ENCODE measurements at regions not wholly inside any gene's neighbourhood (a gene's known extent, or its start where the extent isn't known, plus 50 kb on each side); places are given as distances from the start of the nearest gene placed in this dataset.
"Not testable (repeated sequence)": the region's sequence is repeated elsewhere in the genome, so short reads cannot be mapped to it uniquely, and the experiment has no call there.

- H3K4me3 ChIP-seq (ENCODE audit: low read depth in 1 of 2, low read length in 1 of 2); H3K27me3 ChIP-seq; H3K9me3 ChIP-seq; H3K4me1 ChIP-seq (ENCODE audit: control insufficient read depth in 1 of 2, insufficient read depth in 1 of 2, low read depth in 1 of 2, low read length in 1 of 2); H3K36me3 ChIP-seq; H3K27ac ChIP-seq: not testable (repeated sequence)
Measured at GRCh38 chr18:977732-978131, 73.1 kb downstream of the ADCYAP1 start.

- no peak overlapping the region for H3K4me3 ChIP-seq (ENCODE audit: low read depth in 1 of 2, low read length in 1 of 2)
- no peaks in the 10 kb centered on the region for H3K36me3 ChIP-seq
- no peaks in the 10 kb centered on the region for H3K4me1 ChIP-seq (ENCODE audit: control insufficient read depth in 1 of 2, insufficient read depth in 1 of 2, low read depth in 1 of 2, low read length in 1 of 2)
- no peaks in the 10 kb centered on the region for H3K9me3 ChIP-seq
- H3K27me3 ChIP-seq, result no peaks in the 10 kb centered on the region
- no peak for TF ChIP-seq CTCF (IDR thresholded peaks at IDR 0.05)
- no peak overlapping the region for H3K27ac ChIP-seq
Measured at GRCh38 chr18:980586-980985, 75.9 kb downstream of the ADCYAP1 start.

- no peaks in the 10 kb centered on the region for H3K36me3 ChIP-seq
- no peak overlapping the region for H3K4me3 ChIP-seq (ENCODE audit: low read depth in 1 of 2, low read length in 1 of 2)
- H3K9me3 ChIP-seq, result no peaks in the 10 kb centered on the region
- H3K27me3 ChIP-seq, result no peaks in the 10 kb centered on the region
- no peak overlapping the region for H3K27ac ChIP-seq
- no peaks in the 10 kb centered on the region for H3K4me1 ChIP-seq (ENCODE audit: control insufficient read depth in 1 of 2, insufficient read depth in 1 of 2, low read depth in 1 of 2, low read length in 1 of 2)
- TF ChIP-seq CTCF (IDR thresholded peaks at IDR 0.05), result no peak
Measured at GRCh38 chr18:984004-984403, 79.3 kb downstream of the ADCYAP1 start.

- Histone ChIP-seq H3K27ac (no peak overlapping the region), H3K36me3 (no peaks in the 10 kb centered on the region), H3K27me3 (no peaks in the 10 kb centered on the region), H3K4me1 (ENCODE audit: control insufficient read depth in 1 of 2, insufficient read depth in 1 of 2, low read depth in 1 of 2, low read length in 1 of 2) (no peaks in the 10 kb centered on the region), H3K4me3 (ENCODE audit: low read depth in 1 of 2, low read length in 1 of 2) (no peak overlapping the region), H3K9me3 (no peaks in the 10 kb centered on the region)
- TF ChIP-seq CTCF (IDR thresholded peaks at IDR 0.05), result no peak
Measured at GRCh38 chr18:985212-985661, 80.6 kb downstream of the ADCYAP1 start.

- no peaks in the 10 kb centered on the region for H3K36me3 ChIP-seq
- no peak overlapping the region for H3K27ac ChIP-seq
- H3K4me1 ChIP-seq (ENCODE audit: control insufficient read depth in 1 of 2, insufficient read depth in 1 of 2, low read depth in 1 of 2, low read length in 1 of 2), result no peaks in the 10 kb centered on the region
- H3K27me3 ChIP-seq, result no peaks in the 10 kb centered on the region
- H3K9me3 ChIP-seq, result no peaks in the 10 kb centered on the region
- H3K4me3 ChIP-seq (ENCODE audit: low read depth in 1 of 2, low read length in 1 of 2), result no peak overlapping the region
- no peak for TF ChIP-seq CTCF (IDR thresholded peaks at IDR 0.05)
Measured at GRCh38 chr18:986051-986450, 81.4 kb downstream of the ADCYAP1 start.

GRCh38 chr18:986552-986951 is 81.9 kb downstream of the ADCYAP1 start:
- H3K36me3 ChIP-seq, result no peaks in the 10 kb centered on the region
- H3K4me3 ChIP-seq (ENCODE audit: low read depth in 1 of 2, low read length in 1 of 2), result no peak overlapping the region
- H3K27me3 ChIP-seq, result no peaks in the 10 kb centered on the region
- no peak overlapping the region for H3K27ac ChIP-seq
- TF ChIP-seq CTCF (IDR thresholded peaks at IDR 0.05), result no peak
- H3K4me1 ChIP-seq (ENCODE audit: control insufficient read depth in 1 of 2, insufficient read depth in 1 of 2, low read depth in 1 of 2, low read length in 1 of 2), result no peaks in the 10 kb centered on the region
- no peaks in the 10 kb centered on the region for H3K9me3 ChIP-seq
